ENCODE measurements at regions not wholly inside any gene's neighbourhood (a gene's known extent, or its start where the extent isn't known, plus 50 kb on each side); places are given as distances from the start of the nearest gene placed in this dataset.
"Not testable (repeated sequence)": the region's sequence is repeated elsewhere in the genome, so short reads cannot be mapped to it uniquely, and the experiment has no call there.

- TF ChIP-seq CTCF, POLR2A (IDR thresholded peaks at IDR 0.05): not testable (repeated sequence)
Measured at GRCh38 chr1:59217439-59217838, 79.5 kb upstream of the FGGY start.
